Small intestine (tissue), 7 donors: ENCODE measurements at regions not wholly inside any gene's neighbourhood (a gene's known extent, or its start where the extent isn't known, plus 50 kb on each side); places are given as distances from the start of the nearest gene placed in this dataset.
A peak's percentile ranks its signal among the peaks of the same experiment; 100 is the strongest.
"Not testable (repeated sequence)": the region's sequence is repeated elsewhere in the genome, so short reads cannot be mapped to it uniquely, and the experiment has no call there.

Experiments
- DNase-seq, 2 donors: peaks; one replicate each; pipeline versions ENCODE4 v3.0.0 to v3.0.0-alpha.2; 2013
- FAIRE-seq: peaks from 2 replicates; lab custom pipeline; 2012; peaks lifted over from hg19 to GRCh38; lab: Jason Lieb, UNC
- H3K27ac ChIP-seq, 3 donors: one replicate each; pipeline ENCODE4 v1.5.1; 2013; ENCODE audit warnings: low read length in 2 of 3, mild to moderate bottlenecking in 2 of 3, control low read depth in 1 of 3, inconsistent platforms in 1 of 3, low read depth in 1 of 3, moderate library complexity in 1 of 3
- H3K27me3 ChIP-seq, 3 donors: one replicate each; pipeline ENCODE4 v1.6.1; 2013; ENCODE audit warnings: low read length in 3 of 3, inconsistent platforms in 1 of 3; ENCODE audit not compliant: control insufficient read depth in 3 of 3, insufficient read depth in 3 of 3
- H3K36me3 ChIP-seq, 3 donors: one replicate each; pipeline ENCODE4 v1.6.1; 2013; ENCODE audit warnings: low read length in 3 of 3, inconsistent platforms in 1 of 3, low read depth in 1 of 3, mild to moderate bottlenecking in 1 of 3, moderate library complexity in 1 of 3; ENCODE audit not compliant: control insufficient read depth in 3 of 3, insufficient read depth in 2 of 3
- H3K4me1 ChIP-seq, 3 donors: one replicate each; pipeline ENCODE4 v1.6.1; 2013; ENCODE audit warnings: low read length in 2 of 3, inconsistent platforms in 1 of 3, low read depth in 1 of 3, mild to moderate bottlenecking in 1 of 3, moderate library complexity in 1 of 3; ENCODE audit not compliant: control insufficient read depth in 3 of 3, insufficient read depth in 2 of 3
- H3K4me3 ChIP-seq, 3 donors: one replicate each; pipeline ENCODE4 v1.5.1; 2013; ENCODE audit warnings: low read length in 3 of 3, control low read depth in 1 of 3, inconsistent platforms in 1 of 3, low read depth in 1 of 3, mild to moderate bottlenecking in 1 of 3, moderate library complexity in 1 of 3
- H3K9me3 ChIP-seq, 2 donors: one replicate each; pipeline ENCODE4 v1.6.1; 2013; ENCODE audit warnings: low read depth in 1 of 2, low read length in 1 of 2; ENCODE audit not compliant: control insufficient read depth in 2 of 2, insufficient read depth in 1 of 2
- WGBS, 3 donors: extraction: QIAGEN DNeasy Blood & Tissue Kit; methylation state at CpG; one replicate each; pipeline ENCODE4 v1.1.7; 2013; 5-methylcytosine and 5-hydroxymethylcytosine counted together
- donor health status: healthy with polysubstance abuse.
- donor health status: control.
- donor health status: control.
- donor health status: Bipolar disorder and iron deficiency.
- donor health status: healthy.

GRCh38 chr22:40094485-40094884 is 83.2 kb upstream of the TNRC6B start:
- peak; percentile 30 to 50 for DNase-seq
- FAIRE-seq, result no peak
- Histone ChIP-seq H3K4me1 (peaks cover 0 to 8% (median 0%) of the 10 kb centered on the region in 3 donors), H3K36me3 (no peaks in the 10 kb centered on the region), H3K9me3 (no peaks in the 10 kb centered on the region), H3K27me3 (no peaks in the 10 kb centered on the region), H3K27ac (no peak overlapping the region), H3K4me3 (no peak overlapping the region)
- 0 to 6% (median 5%) methylated on average over 1 of the region's 1 CpG for WGBS, 3 donors

DNA sequence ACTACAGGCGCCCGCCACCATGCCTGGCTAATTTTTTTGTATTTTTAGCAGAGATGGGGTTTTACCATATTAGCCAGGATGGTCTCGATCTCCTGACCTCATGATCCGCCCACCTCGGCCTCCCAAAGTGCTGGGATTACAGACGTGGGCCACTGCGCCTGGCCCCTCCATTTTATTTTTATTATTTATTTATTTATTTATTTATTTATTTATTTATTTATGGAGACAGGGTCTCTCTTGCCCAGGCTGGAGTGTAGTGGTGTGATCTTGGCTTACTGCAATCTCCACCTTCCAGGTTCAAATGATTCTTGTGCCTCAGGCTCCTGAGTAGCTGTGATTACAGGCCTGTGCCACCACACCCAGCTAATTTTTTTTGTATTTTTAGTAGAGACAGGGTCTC is 77.8 kb upstream of the TNRC6B start:
- H3K27me3 ChIP-seq, H3K4me1 ChIP-seq, FAIRE-seq, H3K36me3 ChIP-seq, DNase-seq, H3K9me3 ChIP-seq, H3K4me3 ChIP-seq, H3K27ac ChIP-seq: not testable (repeated sequence)
- 95 to 99% (median 98%) methylated on average over 7 of the region's 7 CpGs for WGBS, 3 donors

- no peak overlapping the region for H3K4me3 ChIP-seq
- H3K9me3 ChIP-seq, result no peaks in the 10 kb centered on the region
- no peaks in the 10 kb centered on the region for H3K36me3 ChIP-seq
- no peak for DNase-seq
- H3K4me1 ChIP-seq, result peaks cover 0 to 16% (median 3%) of the 10 kb centered on the region in 3 donors
- FAIRE-seq, result no peak
- 89 to 99% (median 95%) methylated on average over 3 of the region's 3 CpGs for WGBS, 3 donors
- H3K27me3 ChIP-seq, result no peaks in the 10 kb centered on the region
- no peak overlapping the region for H3K27ac ChIP-seq
These were observed 72.0 kb upstream of the TNRC6B start for GRCh38 chr22:40105755-40106154.

DNA sequence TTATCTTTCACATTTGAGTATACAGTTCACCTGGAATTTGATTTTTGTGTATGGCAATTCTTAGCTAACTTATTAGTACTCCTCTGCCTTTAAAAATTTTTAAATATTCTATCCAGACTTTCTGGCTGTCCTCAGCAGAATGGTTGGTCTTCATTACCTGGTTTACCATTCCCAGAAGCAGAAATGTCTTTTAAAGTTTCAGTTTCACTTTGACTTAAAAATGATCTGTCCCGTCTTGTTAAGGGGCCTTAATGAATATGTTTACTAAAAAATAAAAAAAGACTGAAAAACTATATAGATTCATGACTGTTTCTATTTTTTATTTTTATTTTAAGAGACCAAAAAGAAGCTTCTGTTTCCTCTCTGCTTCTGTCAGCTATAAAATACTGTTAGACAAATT is 70.5 kb upstream of the TNRC6B start:
- Histone ChIP-seq H3K36me3 (no peaks in the 10 kb centered on the region), H3K9me3 (no peaks in the 10 kb centered on the region), H3K4me3 (no peak overlapping the region), H3K4me1 (peaks cover 0 to 16% (median 3%) of the 10 kb centered on the region in 3 donors), H3K27ac (no peak overlapping the region), H3K27me3 (no peaks in the 10 kb centered on the region)
- DNase-seq, result peak; percentile 28 to 56
- 0 to 3% (median 1%) methylated on average over 1 of the region's 1 CpG for WGBS, 3 donors
- no peak for FAIRE-seq

DNA sequence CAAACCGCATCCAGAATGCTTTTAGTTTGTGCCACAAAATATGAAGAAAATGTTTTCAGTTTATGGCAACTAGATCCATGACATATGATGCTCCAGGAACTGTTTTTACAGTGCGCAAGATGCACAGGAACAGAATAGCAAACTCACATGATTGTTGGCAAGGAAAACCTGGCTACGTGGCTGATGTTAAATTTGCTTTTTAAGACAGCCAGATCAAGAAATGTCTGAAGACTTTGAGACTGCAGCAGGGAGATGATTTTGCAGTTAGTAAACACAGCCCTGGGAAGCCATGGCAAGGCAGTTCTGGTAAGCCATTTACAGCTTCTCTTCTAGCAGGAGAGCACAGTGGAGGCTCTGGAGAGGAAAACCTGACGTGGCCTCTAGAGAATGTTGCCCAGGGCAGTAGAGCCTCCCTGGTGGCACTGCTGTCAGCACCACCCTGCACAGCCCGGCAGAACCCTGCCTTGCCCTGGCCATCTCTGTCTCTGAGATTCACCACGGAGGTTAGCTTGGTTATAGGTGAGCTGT is 69.8 kb upstream of the TNRC6B start:
- no peak for FAIRE-seq
- 22 to 43% (median 29%) methylated on average over 6 of the region's 6 CpGs for whole genome bisulfite sequencing, 3 donors
- Histone ChIP-seq H3K36me3 (no peaks in the 10 kb centered on the region), H3K4me3 (peak overlapping the region in 1 of 3 donors; percentile 14), H3K27me3 (no peaks in the 10 kb centered on the region), H3K27ac (peak overlapping the region; percentile 2 to 81 (median 19)), H3K4me1 (peaks cover 0 to 16% (median 3%) of the 10 kb centered on the region in 3 donors), H3K9me3 (no peaks in the 10 kb centered on the region)
- peak; percentile 21 to 64 for DNase-seq

DNA sequence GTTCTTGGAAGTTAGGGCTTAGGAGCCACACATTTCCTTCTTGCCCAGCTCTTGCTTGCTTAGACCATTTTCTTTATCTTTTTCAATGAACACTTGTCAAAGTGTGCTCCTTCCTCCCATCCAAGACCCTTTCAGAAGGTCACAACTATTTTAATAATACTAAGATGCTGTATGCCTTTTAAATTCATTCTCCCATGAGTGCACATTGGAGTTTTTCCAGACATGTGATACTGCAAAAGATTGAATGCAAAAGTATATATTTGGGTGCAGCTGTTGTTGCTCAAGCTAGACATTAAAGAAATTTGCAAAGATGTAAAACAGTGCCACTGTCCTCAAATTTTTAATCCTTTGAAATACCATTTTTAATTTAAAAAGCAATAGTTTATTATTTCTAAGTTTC is 69.3 kb upstream of the TNRC6B start:
- no peak overlapping the region for H3K4me3 ChIP-seq

GRCh38 chr22:40108926-40109325 is 68.8 kb upstream of the TNRC6B start:
- not testable (repeated sequence) for H3K27ac ChIP-seq, H3K9me3 ChIP-seq, H3K4me3 ChIP-seq, H3K36me3 ChIP-seq, FAIRE-seq, H3K27me3 ChIP-seq, DNase-seq
- peaks cover 0 to 16% (median 3%) of the 10 kb centered on the region in 3 donors for H3K4me1 ChIP-seq
- 89 to 100% (median 96%) methylated on average over 5 of the region's 5 CpGs for WGBS, 3 donors

More for the DNA sequence above, 69.3 kb upstream of the TNRC6B start:
- Histone ChIP-seq H3K27ac (peak overlapping the region in 2 of 3 donors; percentile 19 to 81), H3K9me3 (no peaks in the 10 kb centered on the region), H3K36me3 (no peaks in the 10 kb centered on the region), H3K4me1 (peaks cover 0 to 16% (median 3%) of the 10 kb centered on the region in 3 donors), H3K27me3 (no peaks in the 10 kb centered on the region)
- DNase-seq (no peak), FAIRE-seq (no peak)

GRCh38 chr22:40111451-40111850 is 66.3 kb upstream of the TNRC6B start:
- Histone ChIP-seq H3K4me1 (peaks cover 0 to 18% (median 3%) of the 10 kb centered on the region in 3 donors), H3K4me3 (no peak overlapping the region), H3K9me3 (no peaks in the 10 kb centered on the region), H3K27me3 (no peaks in the 10 kb centered on the region), H3K36me3 (no peaks in the 10 kb centered on the region), H3K27ac (no peak overlapping the region)
- WGBS, 3 donors, result 87 to 91% (median 90%) methylated on average over 2 of the region's 2 CpGs
- FAIRE-seq (no peak), DNase-seq (no peak)

DNA sequence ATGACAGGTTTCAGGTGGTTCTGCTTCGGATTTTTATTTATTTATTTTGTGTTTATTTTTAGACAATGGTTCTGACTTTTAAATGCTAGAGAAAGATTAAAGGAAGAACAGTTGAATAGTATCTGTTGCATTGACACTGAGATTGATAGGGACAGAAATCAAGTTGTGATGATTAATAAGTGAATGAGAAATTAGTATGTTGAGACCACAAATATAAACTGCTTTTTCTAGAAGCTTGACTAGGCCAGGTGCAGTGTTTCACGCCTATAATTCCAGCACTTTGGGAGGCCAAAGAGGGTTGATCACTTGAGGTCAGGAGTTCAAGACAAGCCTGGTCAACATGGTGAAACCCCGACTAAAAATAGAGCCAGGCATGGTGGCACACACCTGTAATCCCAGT is 65.1 kb upstream of the TNRC6B start:
- Histone ChIP-seq H3K27ac (no peak overlapping the region), H3K4me3 (no peak overlapping the region), H3K27me3 (no peaks in the 10 kb centered on the region), H3K4me1 (peaks cover 0 to 13% (median 5%) of the 10 kb centered on the region in 3 donors), H3K9me3 (no peaks in the 10 kb centered on the region), H3K36me3 (no peaks in the 10 kb centered on the region)
- no peak for FAIRE-seq
- no peak for DNase-seq
- WGBS, 3 donors, result 78 to 86% (median 81%) methylated on average over 3 of the region's 3 CpGs
